ENCODE measurements at regions not wholly inside any gene's neighbourhood (a gene's known extent, or its start where the extent isn't known, plus 50 kb on each side); places are given as distances from the start of the nearest gene placed in this dataset.

DNA sequence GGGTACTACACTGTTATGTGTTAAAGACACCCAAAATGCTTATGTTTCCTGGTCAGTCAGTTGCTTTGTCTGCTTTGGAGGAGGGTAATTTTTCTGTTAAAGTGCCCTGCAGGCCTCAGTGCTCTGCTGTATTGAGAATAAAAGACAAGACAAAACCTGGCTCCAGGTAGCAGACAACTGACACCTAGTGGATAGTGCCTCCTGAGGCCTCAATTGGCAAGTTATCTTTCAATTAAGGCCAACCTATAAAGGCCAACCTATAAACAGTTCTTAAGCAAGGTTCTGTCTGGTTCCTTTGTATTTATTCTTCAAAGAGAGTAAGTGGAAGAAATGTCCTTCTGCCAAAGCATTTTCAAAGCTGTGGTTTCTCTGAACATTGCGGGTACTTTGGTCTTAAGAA lies 773.8 kb downstream of the MECOM start:
- DNase-seq (ENCODE audit: low spot score), result no peak

GRCh38 chr3:168888781-168889180 lies 774.7 kb downstream of the MECOM start:
- no peak for DNase-seq (ENCODE audit: low spot score)

GRCh38 chr3:168885028-168885427 lies 778.5 kb downstream of the MECOM start:
- DNase-seq (ENCODE audit: low spot score), result no peak

DNA sequence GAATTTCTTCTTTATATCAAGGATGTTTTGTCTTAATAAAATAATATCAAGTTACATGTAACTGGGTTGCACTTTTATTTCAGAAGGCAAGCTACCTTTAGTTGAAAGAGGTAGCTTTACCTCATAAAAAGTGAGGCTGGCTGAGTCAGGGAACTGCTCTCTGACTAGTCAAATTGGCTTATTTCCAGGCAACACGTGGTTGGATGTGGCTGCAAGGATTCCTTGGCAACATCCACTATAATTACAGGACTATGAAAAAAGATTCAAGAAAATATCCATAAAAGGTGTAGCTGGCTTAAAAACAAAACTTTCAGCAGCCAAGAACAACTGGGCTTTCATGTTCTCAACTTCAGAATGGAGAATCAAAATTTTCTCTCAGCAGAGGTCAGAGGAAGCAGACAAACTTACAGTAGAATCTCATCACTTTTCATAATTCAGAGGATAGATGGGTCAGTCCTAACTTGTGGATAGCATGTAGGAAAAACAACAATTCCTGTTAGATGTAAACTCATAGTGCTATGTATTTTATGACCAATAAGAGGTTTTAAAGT lies 779.1 kb downstream of the MECOM start:
- peak; percentile 92 for DNase-seq (ENCODE audit: low spot score)

DNA sequence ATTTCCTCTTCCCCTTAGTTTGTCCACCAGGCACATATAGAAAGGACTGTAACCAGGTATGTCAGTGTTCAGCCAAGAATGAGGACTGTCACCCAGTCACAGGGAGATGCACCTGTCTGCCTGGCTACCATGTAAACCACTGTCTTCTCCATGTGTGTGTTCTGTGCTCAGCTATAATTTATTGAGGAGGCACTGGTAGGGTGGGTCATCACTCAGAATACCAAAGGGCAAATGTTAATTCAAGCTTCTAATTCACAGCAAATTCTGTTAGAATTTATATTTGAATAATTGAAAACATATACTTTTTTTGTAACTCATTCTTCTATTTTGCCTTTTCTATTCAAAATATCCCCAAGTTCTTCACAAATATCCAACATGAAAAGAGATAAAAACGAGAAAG lies 780.4 kb downstream of the MECOM start:
- DNase-seq (ENCODE audit: low spot score), result no peak

DNA sequence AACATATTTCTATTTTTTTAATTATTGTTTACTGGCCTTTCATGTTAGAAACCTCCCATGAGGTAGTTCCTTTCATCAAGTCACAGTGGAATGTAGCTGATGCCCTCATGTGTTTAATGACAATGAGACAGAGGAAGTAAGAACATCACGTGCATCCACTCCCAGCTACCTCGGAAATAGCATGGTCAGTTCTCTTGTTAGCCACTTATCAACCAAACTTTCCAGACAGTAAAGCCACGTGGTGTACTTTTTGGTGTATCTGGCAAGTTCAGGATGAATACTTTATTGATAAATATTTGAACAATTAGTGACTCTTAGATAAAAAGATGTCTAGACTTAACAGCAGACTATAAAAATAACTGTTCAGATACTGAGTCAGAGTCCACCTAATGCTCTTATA lies 781.7 kb downstream of the MECOM start:
- DNase-seq (ENCODE audit: low spot score), result no peak

GRCh38 chr3:168878655-168879054 lies 782.9 kb upstream of the GOLIM4 start:
- DNase-seq (ENCODE audit: low spot score), result no peak

DNA sequence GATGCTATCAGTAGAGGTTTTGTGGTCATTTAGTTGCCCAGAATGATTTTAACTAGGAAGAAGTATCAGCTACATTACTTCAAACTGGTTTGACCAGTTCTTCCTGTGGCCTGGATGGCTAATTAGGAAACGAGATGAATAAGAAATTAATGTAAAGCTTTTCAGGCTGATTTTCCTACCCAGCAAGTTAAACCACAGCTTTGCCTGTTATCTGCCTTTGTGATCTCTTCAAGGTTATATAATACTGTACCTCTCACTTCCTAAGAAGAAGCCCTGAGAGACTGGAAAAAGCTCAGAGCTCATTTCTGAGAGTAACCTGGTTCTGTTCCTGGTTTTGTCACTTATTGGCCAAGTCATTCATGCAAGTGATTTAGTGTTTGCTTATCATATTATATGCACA lies 782.2 kb upstream of the GOLIM4 start:
- DNase-seq (ENCODE audit: low spot score), result no peak

DNA sequence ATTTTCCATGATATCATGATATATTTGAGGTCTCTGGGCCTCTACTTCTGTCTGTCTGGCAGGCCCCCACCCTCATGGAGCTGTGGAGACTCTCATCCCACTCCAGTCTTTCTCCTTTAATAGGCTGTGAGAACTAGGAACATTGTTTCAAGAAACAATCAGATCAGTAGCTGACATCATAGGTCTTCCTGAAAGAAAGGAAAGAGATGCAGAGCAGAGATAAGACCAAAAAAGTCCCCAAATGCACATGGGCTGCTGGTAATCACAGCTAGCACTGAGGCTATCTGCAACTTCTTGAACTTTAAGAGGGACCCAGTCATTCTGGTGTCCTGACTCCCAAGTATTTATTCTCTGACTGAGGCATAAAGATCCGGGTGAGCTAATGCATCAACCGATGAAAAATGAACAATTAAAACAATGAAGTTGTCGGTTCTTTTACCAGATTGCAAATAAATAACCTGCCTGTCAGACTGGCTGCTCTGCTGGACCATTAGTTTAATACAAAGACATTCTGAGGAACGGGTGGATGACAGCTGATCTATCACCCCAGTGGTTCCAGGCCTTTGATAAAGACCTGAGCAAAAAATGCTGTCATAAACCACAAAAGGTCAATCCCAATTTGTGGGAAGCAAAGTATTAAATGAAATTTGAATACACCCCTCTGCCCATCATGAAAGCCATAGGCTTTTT lies 780.8 kb upstream of the GOLIM4 start:
- no peak for DNase-seq (ENCODE audit: low spot score)

DNA sequence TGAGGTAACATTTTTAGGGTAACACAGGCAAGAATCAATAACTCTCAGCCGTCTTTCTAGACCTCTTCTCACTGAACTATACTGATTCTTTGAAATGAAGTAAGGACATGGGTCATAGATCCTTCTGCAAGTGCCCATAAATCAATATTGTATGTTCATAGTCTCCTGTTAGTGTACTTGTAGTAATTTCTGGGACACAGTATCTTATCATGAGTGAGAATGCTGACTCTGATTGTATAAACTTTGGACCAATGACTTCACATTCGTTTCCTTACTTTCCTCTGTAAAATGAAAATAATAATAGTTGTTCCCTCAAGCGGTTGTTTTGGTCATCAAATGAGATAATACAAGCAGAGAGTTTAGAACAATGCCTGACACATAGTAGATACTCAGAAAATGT lies 777.1 kb upstream of the GOLIM4 start:
- no peak for DNase-seq (ENCODE audit: low spot score)

- no peak for DNase-seq (ENCODE audit: low spot score)
These were observed 775.2 kb upstream of the GOLIM4 start for GRCh38 chr3:168870892-168871291.

DNA sequence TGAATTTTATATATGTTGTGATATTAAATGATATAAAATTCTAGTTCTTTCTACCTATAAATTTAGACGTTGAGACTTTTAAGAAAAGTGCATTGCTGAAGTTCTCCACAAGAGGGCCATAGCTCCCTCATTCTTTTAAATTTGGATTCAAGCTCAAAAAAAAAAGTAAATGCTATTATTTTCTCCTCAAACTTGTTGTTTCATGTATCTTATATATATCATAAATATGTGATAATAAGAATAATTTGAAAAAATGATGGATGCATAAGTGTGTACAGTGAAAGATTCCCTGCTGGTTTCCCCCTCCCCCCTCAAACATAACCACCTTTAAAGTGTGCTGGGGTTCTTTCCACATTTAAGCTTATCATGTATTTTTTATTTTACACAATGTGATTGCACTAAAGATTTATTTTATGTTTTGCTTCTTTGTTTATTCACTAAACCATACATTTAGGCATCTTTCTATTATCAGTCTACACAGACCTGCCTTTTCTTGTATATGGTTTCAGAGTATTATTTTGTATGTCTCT lies 769.4 kb upstream of the GOLIM4 start:
- DNase-seq (ENCODE audit: low spot score), result peak; percentile 24

GRCh38 chr3:168864107-168865021 lies 768.6 kb upstream of the GOLIM4 start:
- no peak for DNase-seq (ENCODE audit: low spot score)

DNA sequence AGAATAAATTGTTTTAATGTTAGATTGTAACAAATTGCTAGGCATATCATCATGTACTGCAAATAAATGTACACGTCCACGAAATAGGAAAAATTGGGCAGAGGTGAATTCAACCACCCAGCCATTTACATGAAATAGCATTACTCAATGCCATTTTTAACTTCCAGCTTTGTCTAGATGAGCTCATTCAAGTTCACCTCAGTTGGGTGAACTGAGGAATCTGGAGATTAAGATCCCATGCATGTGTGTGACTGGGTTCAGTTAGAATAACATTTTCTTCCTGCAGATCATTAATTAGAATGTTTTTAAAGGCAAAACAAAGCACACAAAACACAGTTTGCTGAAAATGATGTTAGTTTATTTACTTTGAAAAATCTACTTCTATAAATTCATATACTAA lies 767.8 kb upstream of the GOLIM4 start:
- no peak for DNase-seq (ENCODE audit: low spot score)

- no peak for DNase-seq (ENCODE audit: low spot score)
These were observed 766.7 kb upstream of the GOLIM4 start for GRCh38 chr3:168862466-168862865.

GRCh38 chr3:168860592-168860991 lies 764.9 kb upstream of the GOLIM4 start:
- DNase-seq (ENCODE audit: low spot score), result no peak

- no peak for DNase-seq (ENCODE audit: low spot score)
These were observed 764.3 kb upstream of the GOLIM4 start for GRCh38 chr3:168860028-168860427.

DNA sequence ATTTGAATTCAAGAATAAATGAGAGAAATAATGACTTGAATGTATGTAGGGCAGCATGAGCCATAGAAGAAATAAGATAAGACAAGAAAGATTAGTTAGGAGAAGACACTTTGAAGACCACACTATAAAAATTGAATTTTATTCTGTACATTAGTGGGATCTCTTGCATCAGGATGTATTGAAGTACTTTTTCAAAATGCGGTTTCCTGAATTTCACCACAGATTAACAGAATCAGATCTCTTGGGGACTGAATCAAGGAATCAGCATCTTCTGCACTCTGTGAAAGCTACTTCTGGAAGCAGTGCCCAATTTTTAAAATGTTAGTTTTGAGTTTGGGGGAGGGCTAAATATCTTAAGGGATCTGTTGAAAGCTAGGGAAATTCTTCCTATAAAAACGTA lies 763.9 kb upstream of the GOLIM4 start:
- no peak for DNase-seq (ENCODE audit: low spot score)

DNA sequence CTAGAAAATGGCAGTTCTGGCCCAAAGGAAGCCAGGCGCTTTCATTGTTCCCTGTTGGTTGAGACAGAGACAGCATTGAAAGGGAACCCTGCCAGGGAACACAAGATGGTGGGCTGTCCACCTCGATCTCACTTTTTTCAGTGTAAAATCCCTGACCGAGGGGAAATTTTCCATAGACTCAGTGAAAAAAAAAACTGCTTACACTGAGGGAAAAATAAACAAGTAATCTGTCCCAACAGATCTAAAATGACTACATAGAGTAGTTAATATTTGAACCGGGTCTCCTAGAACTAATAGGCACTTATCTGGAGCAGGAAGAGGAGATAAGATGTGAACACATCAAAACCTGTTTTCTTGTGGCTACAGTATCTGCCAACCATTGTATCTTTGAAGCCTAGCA lies 763.4 kb upstream of the GOLIM4 start:
- DNase-seq (ENCODE audit: low spot score), result no peak

GRCh38 chr3:168858327-168858726 lies 762.6 kb upstream of the GOLIM4 start:
- DNase-seq (ENCODE audit: low spot score), result no peak

- DNase-seq (ENCODE audit: low spot score), result no peak
These were observed 754.4 kb upstream of the GOLIM4 start for GRCh38 chr3:168850109-168850508.

- peak; percentile 42 for DNase-seq (ENCODE audit: low spot score)
These were observed 751.7 kb upstream of the GOLIM4 start for GRCh38 chr3:168847291-168847883.

All from H4 (cell line).